ENCODE measurements at regions not wholly inside any gene's neighbourhood (a gene's known extent, or its start where the extent isn't known, plus 50 kb on each side); places are given as distances from the start of the nearest gene placed in this dataset.
"Not testable (repeated sequence)": the region's sequence is repeated elsewhere in the genome, so short reads cannot be mapped to it uniquely, and the experiment has no call there.

DNA sequence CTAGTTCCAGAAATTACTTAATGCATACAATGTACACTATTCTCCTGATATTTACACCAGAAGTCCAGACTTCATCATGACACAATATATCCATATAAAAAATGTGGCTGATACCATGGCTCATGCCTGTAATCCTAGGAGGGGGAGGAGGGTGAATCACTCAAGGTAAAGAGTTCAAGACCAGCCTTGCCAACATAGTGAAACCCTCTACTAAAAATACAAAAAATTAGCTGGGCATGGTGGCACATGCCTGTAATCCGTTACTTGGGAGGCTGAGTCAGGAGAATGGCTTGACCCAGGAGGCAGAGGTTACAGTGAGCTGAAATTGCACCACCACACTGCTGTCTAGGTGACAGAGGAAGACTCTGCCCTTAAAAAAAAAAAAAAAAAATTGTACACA is 192.5 kb upstream of the HSFY2 start:
- no peak for DNase-seq (ENCODE audit: extremely low read depth in 1 of 2, low read depth in 1 of 2)

GRCh38 chrY:18958846-18959245 is 185.3 kb upstream of the HSFY2 start:
- DNase-seq (ENCODE audit: extremely low read depth in 1 of 2, low read depth in 1 of 2): no peak

DNA sequence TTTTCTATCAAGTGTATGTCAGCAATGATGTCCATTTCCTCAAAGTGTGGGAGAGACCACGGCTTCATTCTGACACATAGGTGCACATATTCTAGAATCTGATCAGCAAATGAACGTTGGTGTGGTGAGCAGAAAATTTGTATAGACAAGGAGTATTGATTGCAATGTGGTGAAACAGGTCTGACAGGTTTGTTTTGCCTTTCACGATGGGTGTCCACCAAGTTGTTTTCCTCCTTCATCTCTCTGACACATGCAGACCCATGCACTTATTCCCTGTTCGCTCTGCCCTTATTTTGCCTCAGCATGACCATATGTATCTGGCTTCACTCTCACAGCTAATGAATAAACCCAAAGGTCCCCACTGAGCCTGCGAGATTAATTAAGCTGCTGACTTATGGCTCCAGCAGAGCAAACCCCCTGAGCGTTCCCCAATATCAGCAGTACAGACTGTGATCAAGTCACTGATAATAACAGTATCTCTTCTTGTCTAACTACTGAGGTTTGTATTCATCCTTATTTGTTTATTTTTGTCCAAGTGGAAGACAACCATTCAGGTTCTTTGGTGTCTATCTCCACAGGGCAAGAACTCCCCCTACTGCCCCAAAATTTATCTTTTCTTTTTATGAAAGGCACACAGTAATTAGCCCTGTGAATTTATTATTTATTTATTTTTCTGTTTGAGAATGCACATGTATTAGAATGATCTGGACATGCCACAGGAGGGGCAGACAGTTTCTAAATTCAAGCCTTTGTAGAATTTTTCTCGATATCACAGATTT is 178.3 kb upstream of the HSFY2 start:
- DNase-seq (ENCODE audit: extremely low read depth in 1 of 2, low read depth in 1 of 2): no peak

DNA sequence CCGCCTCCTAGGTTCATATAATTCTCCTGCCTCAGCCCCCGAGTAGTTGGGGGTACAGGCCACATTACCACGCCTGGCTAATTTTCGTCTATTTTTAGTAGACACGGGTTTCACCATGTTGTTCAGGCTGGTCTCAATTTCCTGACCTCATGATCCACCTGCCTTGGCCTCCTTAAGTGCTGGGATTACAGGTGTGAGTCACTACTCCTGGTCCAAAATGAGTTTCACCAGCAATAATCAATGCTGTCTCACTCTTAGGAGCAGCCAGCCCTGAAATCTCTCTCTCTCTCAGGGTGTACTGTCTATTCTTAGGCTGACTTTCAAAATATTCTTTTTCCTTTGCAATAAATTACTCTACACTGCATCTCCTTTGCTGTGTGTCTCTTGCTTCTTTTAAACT is 177.5 kb upstream of the HSFY2 start:
- DNase-seq (ENCODE audit: extremely low read depth in 1 of 2, low read depth in 1 of 2): no peak

DNA sequence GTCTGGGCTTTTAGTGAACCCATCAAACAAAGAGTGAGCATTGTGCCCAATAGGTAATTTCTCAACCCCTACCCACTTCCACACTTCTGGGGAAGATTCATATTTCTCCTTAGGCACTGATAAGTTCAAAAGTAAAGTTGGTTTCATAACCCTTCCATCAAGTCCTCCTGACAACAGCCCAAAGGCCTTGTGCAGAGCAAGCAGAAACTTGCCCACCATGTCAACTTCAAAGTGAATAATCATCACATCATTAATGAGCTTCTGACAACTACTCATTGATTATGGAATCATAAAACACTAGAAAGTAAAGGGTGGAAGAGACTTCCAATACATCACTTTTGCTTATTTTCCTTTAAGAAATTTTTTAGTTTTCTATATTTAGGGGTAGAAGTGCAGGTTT is 163.3 kb upstream of the HSFY2 start:
- no peak for DNase-seq (ENCODE audit: extremely low read depth in 1 of 2, low read depth in 1 of 2)

DNA sequence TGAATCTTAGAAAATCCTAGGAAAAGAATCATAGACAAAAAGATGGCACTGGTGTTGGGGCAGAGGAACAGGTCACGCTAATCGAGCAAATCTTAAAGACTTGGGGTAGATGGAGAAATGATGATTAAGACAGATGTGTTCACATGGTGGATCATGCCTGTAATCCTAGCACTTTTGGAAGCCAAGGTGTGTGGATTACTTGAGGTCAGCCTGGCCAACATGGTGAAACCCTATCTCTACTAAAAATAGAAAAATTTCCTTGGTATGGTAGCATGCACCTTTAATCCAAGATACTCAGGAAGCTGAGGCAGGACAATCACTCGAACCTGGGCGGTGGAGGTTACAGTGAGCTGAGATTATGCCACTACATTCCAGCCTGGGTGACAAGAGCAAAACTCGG is 145.7 kb upstream of the HSFY2 start:
- DNase-seq (ENCODE audit: extremely low read depth in 1 of 2, low read depth in 1 of 2): no peak

DNA sequence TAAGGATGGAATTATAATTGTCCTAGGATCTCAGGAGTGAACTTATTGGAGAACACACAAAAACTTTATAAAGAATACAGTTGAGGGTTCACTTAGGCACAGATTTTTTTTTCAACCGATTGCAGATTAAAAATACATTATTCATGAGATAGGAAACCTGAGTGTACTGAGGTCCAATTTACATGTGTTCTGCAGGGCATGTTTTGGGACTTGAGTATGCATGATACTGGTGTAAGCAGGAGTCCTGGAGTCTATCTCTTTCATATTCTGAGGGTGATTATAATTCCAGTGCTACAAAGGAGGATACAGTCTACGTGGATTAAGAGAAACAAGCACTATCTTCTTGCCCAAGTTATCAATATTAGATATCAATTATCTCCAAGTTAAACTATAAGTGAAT is 139.3 kb upstream of the HSFY2 start:
- DNase-seq (ENCODE audit: extremely low read depth in 1 of 2, low read depth in 1 of 2): no peak

- no peak for DNase-seq (ENCODE audit: extremely low read depth in 1 of 2, low read depth in 1 of 2)
Observed at GRCh38 chrY:18909846-18910245, 136.3 kb upstream of the HSFY2 start.

DNA sequence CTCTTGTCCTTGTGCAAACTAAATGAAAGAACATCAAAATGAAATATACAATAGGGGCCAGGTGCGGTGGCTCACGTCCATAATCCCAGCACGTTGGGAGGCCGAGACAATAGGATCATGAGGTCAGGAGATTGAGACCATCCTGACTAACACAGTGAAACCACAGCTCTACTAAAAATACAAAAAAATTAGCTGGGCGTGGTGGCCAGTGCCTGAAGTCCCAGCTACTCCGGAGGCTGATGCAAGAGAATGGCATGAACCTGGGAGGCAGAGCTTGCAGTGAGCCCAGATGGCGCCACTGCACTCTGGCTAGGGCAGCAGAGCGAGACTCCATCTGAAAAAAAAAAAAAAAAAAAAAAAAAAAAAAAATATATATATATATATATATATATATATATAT is 132.7 kb upstream of the HSFY2 start:
- DNase-seq (ENCODE audit: extremely low read depth in 1 of 2, low read depth in 1 of 2): not testable (repeated sequence)

GRCh38 chrY:18904296-18904695 is 130.8 kb upstream of the HSFY2 start:
- DNase-seq (ENCODE audit: extremely low read depth in 1 of 2, low read depth in 1 of 2): no peak

DNA sequence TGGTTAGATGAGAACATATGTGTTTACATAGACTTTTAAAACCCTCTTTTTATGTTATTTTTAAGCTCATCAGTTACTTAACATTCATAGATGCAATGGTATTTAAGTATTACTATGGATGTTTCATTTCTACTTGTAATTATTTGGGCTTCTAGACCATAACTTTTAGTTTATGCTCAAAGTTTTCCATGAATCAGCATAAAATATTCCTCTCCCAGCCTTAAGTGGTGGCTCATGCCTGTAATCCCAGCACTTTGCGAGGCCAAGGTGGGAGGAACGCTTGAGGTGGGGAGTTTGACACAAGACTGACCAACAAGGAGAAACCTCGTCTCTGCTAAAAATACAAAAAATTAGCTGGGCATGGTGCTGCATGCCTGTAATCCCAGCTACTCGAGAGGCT is 118.5 kb upstream of the HSFY2 start:
- no peak for DNase-seq (ENCODE audit: extremely low read depth in 1 of 2, low read depth in 1 of 2)

DNA sequence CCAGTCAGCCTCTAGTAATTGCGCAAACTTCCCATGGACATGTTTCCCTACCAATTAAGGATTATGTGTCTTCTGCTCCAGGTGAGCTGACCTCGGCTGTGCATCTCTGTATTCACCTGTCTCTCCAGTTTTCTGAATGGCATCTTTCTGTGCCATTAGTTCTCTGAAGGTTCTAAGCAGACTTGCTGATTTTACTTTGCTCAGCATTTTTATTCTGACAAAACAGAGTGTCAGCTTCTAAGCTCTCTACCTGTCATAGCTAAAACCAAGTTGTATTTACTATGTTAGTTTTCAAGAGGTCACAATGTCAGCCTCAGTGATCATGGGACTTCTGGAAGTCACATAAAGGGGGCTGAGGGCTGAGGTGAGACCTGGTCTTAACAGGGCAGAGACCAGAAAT is 116.0 kb upstream of the HSFY2 start:
- DNase-seq (ENCODE audit: extremely low read depth in 1 of 2, low read depth in 1 of 2): no peak

GRCh38 chrY:18884748-18885147 is 111.2 kb upstream of the HSFY2 start:
- no peak for DNase-seq (ENCODE audit: extremely low read depth in 1 of 2, low read depth in 1 of 2)

DNA sequence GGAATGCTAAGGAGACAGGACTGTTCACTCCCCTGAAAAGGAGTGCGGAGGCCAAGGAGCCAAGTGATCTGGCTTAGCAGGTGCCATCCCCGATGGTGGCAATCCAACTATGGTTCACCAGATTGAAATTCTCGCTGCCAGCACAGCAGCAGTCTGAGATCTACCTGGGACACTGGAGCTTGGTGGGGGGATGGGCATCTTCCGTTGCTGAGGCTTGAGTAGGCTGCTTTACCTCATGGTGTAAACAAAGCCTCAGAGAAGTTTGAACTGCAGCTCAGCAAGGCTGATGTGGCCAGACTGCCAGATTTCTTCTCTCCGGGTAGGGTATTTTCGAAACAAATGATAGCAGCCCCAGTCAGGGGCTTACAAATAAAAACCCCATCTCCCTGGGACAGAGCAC is 95.6 kb upstream of the HSFY2 start:
- not testable (repeated sequence) for DNase-seq (ENCODE audit: extremely low read depth in 1 of 2, low read depth in 1 of 2)

- DNase-seq (ENCODE audit: extremely low read depth in 1 of 2, low read depth in 1 of 2): not testable (repeated sequence)
Observed at GRCh38 chrY:18866887-18867551, 93.5 kb upstream of the HSFY2 start.

DNA sequence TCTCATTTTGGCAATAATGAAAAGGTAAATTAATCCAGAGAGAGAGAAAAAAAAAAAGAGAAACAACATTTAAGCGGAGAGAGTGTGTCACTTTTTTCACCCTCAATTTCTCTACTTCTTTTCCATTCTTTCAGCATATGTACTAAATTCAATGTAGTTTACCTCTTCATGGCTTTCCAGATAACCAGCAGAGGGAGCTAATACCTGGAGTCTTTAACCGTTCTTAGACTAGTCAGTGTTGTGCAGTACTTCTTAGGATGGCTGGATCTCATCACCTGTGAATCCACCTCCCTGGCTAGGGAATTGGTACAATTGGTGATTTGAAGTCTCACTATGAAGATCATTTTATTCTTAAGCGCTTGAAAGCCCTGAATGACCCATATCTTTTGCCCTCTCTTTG is 87.3 kb upstream of the HSFY2 start:
- not testable (repeated sequence) for DNase-seq (ENCODE audit: extremely low read depth in 1 of 2, low read depth in 1 of 2)

DNA sequence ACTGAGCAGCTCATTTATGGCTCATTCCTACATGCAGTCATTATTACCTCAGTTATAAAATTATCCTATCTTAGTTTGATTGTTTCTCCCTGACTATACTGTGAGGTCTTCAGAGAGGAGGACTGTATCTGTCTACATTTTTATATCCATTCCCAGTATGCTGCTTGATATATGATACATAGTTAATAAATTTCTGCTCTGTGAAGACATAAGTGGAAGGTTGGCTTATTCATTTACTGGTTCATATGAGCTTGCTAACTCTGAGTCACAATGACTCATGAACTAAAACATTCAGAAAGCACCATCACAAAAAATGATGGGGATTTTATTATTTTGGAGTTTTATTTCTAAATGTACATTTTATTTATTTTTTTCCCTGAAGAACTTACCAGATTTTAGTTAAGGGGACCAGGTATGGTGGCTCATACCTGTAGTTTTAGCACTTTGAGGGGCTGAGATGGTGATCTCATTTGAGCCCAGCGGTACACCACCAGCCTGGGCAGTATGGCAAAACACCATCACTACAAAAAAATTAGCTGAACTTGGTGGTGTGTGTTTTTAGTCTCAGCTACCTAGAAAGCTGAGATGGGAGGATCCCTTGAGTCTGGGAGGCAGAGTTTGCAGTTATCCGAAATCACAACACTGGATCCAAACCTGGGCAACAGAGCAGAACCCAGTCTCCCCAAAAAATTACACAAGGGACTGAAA is 85.1 kb upstream of the HSFY2 start:
- DNase-seq (ENCODE audit: extremely low read depth in 1 of 2, low read depth in 1 of 2): not testable (repeated sequence)

DNA sequence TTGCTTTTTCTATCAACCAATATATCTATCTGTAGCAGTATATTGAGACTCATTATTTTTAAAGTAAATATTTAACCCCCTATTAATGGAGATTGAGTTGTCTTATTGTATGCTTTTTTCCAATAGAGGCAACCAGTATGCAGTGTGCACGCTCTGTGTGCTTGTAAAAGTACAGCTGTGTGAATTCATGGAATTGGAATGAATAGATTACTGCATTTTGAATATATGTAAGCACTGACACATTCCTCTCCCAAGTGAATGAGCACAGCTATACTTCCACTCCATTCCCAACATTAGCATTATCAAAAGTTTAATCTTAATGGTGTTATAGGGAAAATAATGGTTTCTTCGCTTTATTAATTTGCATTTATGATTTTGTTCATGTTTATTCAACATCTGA is 81.6 kb upstream of the HSFY2 start:
- not testable (repeated sequence) for DNase-seq (ENCODE audit: extremely low read depth in 1 of 2, low read depth in 1 of 2)

DNA sequence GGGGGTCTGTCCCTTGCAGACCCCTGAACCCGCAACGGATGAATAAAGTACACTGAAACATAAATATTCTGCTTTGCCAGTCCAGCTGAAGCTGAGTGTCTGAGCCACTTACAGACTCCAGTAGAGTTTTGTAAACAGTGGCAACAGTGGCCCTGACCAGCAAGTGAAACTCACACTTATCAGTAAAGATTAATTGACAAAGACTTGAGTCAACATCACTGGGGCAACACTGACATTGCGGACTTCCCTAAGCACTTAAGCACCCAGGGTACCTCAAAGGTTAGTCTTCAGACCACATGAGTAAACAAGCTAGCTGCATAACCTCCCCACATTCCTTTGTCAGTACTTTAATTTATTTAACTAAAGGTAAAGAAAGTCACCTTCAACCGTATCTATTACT is 79.8 kb upstream of the HSFY2 start:
- not testable (repeated sequence) for DNase-seq (ENCODE audit: extremely low read depth in 1 of 2, low read depth in 1 of 2)

DNA sequence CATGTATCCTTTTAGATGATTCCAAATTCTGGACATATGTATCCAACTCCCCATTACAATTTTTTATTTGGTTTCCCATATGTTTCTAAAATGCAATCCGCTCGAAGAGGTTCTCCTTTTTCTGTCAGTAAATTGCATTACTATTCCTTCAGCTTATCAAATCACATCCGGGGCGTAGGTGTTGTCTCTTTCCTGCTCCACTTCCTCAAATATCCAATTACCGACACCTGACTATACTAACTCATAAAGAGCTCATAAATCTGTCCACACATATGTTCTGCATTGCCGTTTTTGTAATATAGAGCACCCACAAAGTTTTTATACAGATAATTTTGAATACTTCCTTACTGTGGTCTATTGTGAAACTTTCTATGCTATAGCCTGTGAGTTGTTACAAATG is 63.1 kb upstream of the HSFY2 start:
- not testable (repeated sequence) for DNase-seq (ENCODE audit: extremely low read depth in 1 of 2, low read depth in 1 of 2)

All from stimulated activated CD8-positive, alpha-beta memory T cell treated with anti-CD3 and anti-CD28 coated beads, Interleukin-7, amount 100 ng/mL, for 48 hours (primary cell).